ENCODE measurements at regions not wholly inside any gene's neighbourhood (a gene's known extent, or its start where the extent isn't known, plus 50 kb on each side); places are given as distances from the start of the nearest gene placed in this dataset.

GRCh38 chr11:15692739-15693138 is 578.0 kb downstream of the INSC start:
- Histone ChIP-seq H3K9me3 (ENCODE audit: control insufficient read depth in 1 of 2, insufficient read depth in 1 of 2, low read length in 2 of 2) (peaks cover 0 to 4% of the 10 kb centered on the region in 2 experiments), H3K27ac (ENCODE audit: low read depth in 1 of 2, low read length in 2 of 2) (no peak overlapping the region), H3K4me1 (ENCODE audit: insufficient read depth, low read length) (no peaks in the 10 kb centered on the region), H3K36me3 (ENCODE audit: insufficient read depth, low read length) (no peaks in the 10 kb centered on the region), H3K4me3 (ENCODE audit: low read length) (no peak overlapping the region), H3K27me3 (ENCODE audit: control insufficient read depth in 1 of 2, insufficient read depth in 2 of 2, low read length in 2 of 2) (no peaks in the 10 kb centered on the region)
- no peak overlapping the region for H3K27ac Mint-ChIP-seq
- H3K27me3 Mint-ChIP-seq: peaks cover 21% of the 10 kb centered on the region
- TF ChIP-seq CTCF (IDR thresholded peaks at IDR 0.05): no peak
- no peak overlapping the region for H3K4me3 Mint-ChIP-seq
- ChIA-PET POLR2A (no interaction called here), CTCF (no interaction called here)
- ATAC-seq (ENCODE audit: poor library complexity): no peak
- no peaks in the 10 kb centered on the region for H3K36me3 Mint-ChIP-seq (ENCODE audit: low read depth)
- DNase-seq: no peak
- no peaks in the 10 kb centered on the region for H3K4me1 Mint-ChIP-seq (ENCODE audit: low read depth)
- intact Hi-C loops (cut with DNase I, micrococcal nuclease): no loop called here
- peaks cover 2% of the 10 kb centered on the region for H3K9me3 Mint-ChIP-seq

- no peaks in the 10 kb centered on the region for H3K36me3 ChIP-seq (ENCODE audit: insufficient read depth, low read length)
- H3K9me3 Mint-ChIP-seq: no peaks in the 10 kb centered on the region
- no peaks in the 10 kb centered on the region for H3K27me3 ChIP-seq (ENCODE audit: control insufficient read depth in 1 of 2, insufficient read depth in 2 of 2, low read length in 2 of 2)
- intact Hi-C loops (cut with DNase I, micrococcal nuclease): no loop called here
- CTCF ChIA-PET: no interaction called here
- H3K9me3 ChIP-seq (ENCODE audit: control insufficient read depth in 1 of 2, insufficient read depth in 1 of 2, low read length in 2 of 2): peaks cover 0 to 5% of the 10 kb centered on the region in 2 experiments
- H3K4me3 Mint-ChIP-seq: no peak overlapping the region
- peaks cover 10% of the 10 kb centered on the region for H3K27me3 Mint-ChIP-seq
- no peaks in the 10 kb centered on the region for H3K36me3 Mint-ChIP-seq (ENCODE audit: low read depth)
- H3K4me3 ChIP-seq (ENCODE audit: low read length): no peak overlapping the region
- ATAC-seq (ENCODE audit: poor library complexity) (no peak), DNase-seq (no peak)
- no peak for TF ChIP-seq CTCF (IDR thresholded peaks at IDR 0.05)
- no peaks in the 10 kb centered on the region for H3K4me1 ChIP-seq (ENCODE audit: insufficient read depth, low read length)
- no peaks in the 10 kb centered on the region for H3K4me1 Mint-ChIP-seq (ENCODE audit: low read depth)
- no peak overlapping the region for H3K27ac Mint-ChIP-seq
- H3K27ac ChIP-seq (ENCODE audit: low read depth in 1 of 2, low read length in 2 of 2): no peak overlapping the region
- POLR2A ChIA-PET: no interaction called here
Observed at GRCh38 chr11:15695096-15695721, 580.5 kb downstream of the INSC start.

- intact Hi-C loops (cut with DNase I, micrococcal nuclease): no loop called here
- TF ChIP-seq CTCF (IDR thresholded peaks at IDR 0.05): no peak
- no peak overlapping the region for H3K27ac ChIP-seq (ENCODE audit: low read depth in 1 of 2, low read length in 2 of 2)
- no peak overlapping the region for H3K4me3 ChIP-seq (ENCODE audit: low read length)
- Mint-ChIP-seq H3K36me3 (ENCODE audit: low read depth) (no peaks in the 10 kb centered on the region), H3K27ac (no peak overlapping the region), H3K4me3 (no peak overlapping the region), H3K9me3 (no peaks in the 10 kb centered on the region), H3K27me3 (peaks cover 5% of the 10 kb centered on the region), H3K4me1 (ENCODE audit: low read depth) (no peaks in the 10 kb centered on the region)
- no peaks in the 10 kb centered on the region for H3K36me3 ChIP-seq (ENCODE audit: insufficient read depth, low read length)
- no peak for ATAC-seq (ENCODE audit: poor library complexity)
- peaks cover 0 to 5% of the 10 kb centered on the region in 2 experiments for H3K9me3 ChIP-seq (ENCODE audit: control insufficient read depth in 1 of 2, insufficient read depth in 1 of 2, low read length in 2 of 2)
- ChIA-PET POLR2A (no interaction called here), CTCF (no interaction called here)
- H3K27me3 ChIP-seq (ENCODE audit: control insufficient read depth in 1 of 2, insufficient read depth in 2 of 2, low read length in 2 of 2): no peaks in the 10 kb centered on the region
- no peak for DNase-seq
- H3K4me1 ChIP-seq (ENCODE audit: insufficient read depth, low read length): no peaks in the 10 kb centered on the region
Observed at GRCh38 chr11:15696069-15696468, 581.3 kb downstream of the INSC start.
